HT-29 (cell line): ENCODE measurements at regions not wholly inside any gene's neighbourhood (a gene's known extent, or its start where the extent isn't known, plus 50 kb on each side); places are given as distances from the start of the nearest gene placed in this dataset.

Experiments used
- DNase-seq: peaks from one replicate; pipeline ENCODE4 v3.0.0-alpha.2; 2015; ENCODE audit warnings: low spot score

GRCh38 chr11:28619846-28620540, 511.8 kb downstream of the METTL15 start:
- peak; percentile 70 for DNase-seq

- no peak for DNase-seq
Measured at GRCh38 chr11:28618416-28618815, 510.2 kb downstream of the METTL15 start.

DNA sequence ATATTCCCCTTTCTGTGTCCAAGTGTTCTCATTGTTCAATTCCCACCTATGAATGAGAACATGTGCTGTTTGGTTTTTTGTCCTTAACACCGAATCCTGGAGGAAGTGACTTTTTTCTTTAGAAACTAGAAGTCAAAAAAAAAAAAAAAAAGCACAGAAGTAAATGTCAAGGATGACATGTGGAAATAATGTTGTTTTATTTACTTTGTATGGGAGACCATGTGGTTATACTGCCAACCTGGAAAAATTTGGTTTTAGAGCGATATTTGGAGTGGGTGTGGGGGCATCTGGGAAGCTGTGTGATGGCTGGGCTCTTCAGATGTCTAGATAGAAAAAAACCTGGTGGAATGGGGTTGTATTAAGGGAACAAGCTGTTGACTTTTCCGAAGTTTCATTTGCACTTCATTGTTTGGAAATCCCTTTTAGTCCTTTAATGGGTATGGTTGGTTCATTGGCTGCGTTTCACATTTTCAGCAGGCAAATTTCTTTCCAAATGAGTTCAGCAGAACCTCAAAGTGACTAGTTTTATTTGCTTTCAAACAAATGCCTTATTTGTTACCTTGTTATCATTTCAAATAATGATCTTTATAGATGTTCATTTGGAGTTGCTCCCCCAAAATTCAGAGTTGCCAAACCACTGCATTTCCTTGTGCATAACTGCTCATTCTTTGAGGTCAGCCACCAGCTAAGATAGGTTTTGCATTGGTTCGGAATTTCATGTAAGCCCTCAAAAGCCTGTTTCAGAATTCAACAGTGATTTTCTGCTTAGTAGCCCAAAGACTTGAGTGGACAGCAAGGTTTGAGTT, 508.2 kb downstream of the METTL15 start:
- no peak for DNase-seq

- DNase-seq: no peak
Measured at GRCh38 chr11:28615542-28615941, 507.4 kb downstream of the METTL15 start.

- peak; percentile 51 for DNase-seq
Measured at GRCh38 chr11:28606930-28607329, 498.7 kb downstream of the METTL15 start.

GRCh38 chr11:28599656-28600055, 491.5 kb downstream of the METTL15 start:
- DNase-seq: no peak

- DNase-seq: no peak
Measured at GRCh38 chr11:28598531-28598930, 490.3 kb downstream of the METTL15 start.

DNA sequence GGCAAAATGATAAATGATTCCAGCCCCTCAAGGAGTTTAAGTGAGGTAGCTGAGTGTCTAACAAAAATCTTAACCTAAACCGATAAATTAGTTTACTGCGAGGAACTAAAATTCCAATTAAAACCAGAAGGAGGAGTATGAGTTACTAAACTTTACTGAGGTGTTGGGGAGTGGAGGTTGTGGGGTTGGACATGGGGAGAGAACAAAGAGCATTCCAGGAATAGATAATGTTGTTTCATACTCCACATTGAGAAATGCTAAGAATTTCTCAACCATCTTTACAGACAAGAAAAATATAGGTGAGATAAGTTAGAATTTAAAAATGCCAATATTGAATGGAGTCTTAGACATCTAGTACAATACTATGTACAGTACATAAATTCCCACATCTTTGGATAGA, 488.6 kb downstream of the METTL15 start:
- DNase-seq: no peak

DNA sequence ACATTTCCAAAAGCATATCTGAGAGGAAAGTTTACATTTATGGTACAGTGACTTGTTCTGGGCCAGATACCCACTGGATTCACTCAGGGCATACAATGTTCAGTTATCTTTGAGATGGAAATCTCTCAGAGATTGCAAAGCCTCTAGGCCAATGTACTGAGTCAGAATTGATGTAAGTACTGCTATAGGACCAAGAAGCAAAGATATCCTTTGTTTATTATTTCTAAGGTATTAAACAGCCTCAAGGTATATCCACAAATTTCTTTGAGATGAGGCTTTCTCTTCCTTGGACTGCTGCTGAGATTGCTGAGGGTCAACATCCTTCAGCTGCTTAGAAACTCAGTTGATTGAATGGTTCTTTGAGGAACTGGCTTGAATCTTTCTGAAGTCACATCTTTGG, 484.0 kb downstream of the METTL15 start:
- no peak for DNase-seq

GRCh38 chr11:28584992-28585391, 476.8 kb downstream of the METTL15 start:
- no peak for DNase-seq

GRCh38 chr11:28582506-28582905, 474.3 kb downstream of the METTL15 start:
- no peak for DNase-seq

- DNase-seq: no peak
Measured at GRCh38 chr11:28581286-28582242, 473.4 kb downstream of the METTL15 start.

DNA sequence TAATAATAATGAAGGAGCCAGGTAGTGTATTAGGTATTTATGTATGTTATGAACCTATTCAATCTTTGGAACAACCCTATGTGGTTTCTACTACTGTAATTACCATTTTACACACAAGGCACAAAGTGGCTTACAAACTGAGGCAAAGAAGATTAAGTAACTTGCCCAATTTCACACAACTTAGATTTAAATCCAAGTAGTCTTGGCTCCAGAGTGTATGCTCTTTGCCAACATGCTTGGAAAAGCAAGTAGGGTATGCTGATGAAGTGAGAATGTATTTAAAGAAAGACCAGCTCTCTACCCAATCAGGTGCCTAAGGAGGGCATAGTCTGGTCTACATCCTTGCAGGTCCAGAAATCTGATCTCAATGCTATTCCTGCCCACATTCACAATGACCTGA, 463.2 kb downstream of the METTL15 start:
- DNase-seq: no peak

- no peak for DNase-seq
Measured at GRCh38 chr11:28569106-28569505, 460.9 kb downstream of the METTL15 start.

DNA sequence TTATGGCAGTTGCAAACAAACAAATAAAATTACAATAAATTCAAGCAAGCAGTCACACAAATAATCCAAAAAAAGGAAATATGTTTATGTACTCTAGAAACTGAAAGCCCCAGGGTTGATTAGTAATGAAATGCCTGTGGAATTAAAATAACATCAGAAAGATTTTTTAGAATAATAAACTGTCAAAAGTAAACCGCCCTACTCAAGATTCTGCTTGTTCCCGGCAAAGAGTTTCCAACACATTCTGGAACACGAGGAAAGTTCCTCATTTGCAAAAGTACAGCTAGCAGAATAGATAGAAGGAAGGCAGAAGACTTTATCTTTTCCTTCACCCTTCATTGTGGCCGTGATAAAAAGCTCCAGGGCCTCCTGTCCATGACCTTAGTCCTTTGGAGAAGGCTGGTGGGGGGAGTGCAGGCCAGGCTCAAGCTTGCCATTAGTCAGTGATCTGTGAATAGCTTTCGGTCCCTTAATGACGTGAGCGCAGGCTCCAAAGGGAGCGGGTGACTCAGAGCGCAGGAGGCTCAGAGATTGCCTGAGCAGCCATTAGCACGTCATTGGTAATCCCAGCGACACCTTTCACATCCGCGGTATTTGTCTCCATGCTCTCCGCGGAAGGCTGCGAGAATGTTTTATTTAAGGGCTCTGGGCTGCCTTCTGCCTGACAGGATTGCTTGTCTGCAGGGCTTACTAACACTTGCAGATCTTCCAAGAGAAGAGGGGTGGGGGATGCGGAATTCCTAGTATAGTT, 458.3 kb downstream of the METTL15 start:
- no peak for DNase-seq

- no peak for DNase-seq
Measured at GRCh38 chr11:28559492-28559891, 451.3 kb downstream of the METTL15 start.

- DNase-seq: no peak
Measured at GRCh38 chr11:28547321-28547741, 439.1 kb downstream of the METTL15 start.

DNA sequence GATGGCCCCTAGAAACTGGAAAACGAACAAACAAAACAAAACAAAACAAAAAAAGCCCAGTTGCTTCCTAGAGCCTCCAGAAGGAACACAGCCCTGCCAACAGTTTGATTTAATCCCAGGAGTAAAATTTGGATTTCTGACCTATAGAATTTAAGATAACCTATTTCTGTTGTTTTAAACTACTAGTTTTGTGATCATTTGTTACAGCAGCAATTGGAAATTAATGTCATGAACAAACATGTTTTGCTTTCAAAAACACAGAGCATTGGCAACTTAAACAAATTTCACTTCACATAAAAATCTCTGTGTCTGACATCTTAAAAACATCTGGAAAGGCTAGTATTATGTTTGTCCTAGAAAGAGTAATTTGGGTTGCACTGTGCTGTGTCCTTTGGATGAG, 437.3 kb downstream of the METTL15 start:
- no peak for DNase-seq

GRCh38 chr11:28542561-28542960, 434.4 kb downstream of the METTL15 start:
- DNase-seq: no peak

DNA sequence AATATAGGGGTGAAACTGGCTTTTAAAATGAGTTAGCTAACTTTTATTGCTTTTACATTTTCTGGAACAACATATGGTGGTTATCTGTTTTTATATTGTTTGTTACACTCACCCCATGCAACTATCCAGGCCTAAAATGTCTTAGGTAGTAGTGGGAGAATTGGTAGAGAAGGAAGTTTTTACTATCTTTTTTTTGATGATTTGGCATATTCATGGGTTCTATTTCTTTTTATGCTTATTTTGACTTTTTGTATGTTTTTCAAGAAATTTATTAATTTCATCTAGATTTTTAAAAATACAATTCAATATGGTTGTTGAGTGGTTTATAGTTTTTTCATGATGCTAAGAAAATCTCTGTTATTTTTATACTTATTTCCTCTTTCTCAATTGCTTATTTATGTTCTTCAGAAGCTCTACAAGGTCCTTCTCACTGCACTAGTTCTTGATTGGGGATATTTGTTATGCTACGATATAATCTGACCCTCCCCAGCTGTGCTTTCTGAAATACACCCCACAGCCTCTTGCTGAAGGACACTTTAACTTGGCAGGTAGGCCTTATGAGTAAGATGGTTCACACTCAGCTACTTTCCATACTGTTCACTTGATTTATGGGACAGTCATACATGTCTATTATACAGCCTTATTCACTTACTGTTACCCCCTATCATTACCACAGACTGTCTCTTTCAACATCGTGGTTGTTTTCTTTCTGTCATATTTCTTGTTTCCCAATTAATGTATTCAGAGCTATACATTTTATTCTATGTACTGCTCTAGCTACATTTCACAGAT, 431.2 kb downstream of the METTL15 start:
- DNase-seq: no peak
